ENCODE measurements at regions not wholly inside any gene's neighbourhood (a gene's known extent, or its start where the extent isn't known, plus 50 kb on each side); places are given as distances from the start of the nearest gene placed in this dataset.

DNA sequence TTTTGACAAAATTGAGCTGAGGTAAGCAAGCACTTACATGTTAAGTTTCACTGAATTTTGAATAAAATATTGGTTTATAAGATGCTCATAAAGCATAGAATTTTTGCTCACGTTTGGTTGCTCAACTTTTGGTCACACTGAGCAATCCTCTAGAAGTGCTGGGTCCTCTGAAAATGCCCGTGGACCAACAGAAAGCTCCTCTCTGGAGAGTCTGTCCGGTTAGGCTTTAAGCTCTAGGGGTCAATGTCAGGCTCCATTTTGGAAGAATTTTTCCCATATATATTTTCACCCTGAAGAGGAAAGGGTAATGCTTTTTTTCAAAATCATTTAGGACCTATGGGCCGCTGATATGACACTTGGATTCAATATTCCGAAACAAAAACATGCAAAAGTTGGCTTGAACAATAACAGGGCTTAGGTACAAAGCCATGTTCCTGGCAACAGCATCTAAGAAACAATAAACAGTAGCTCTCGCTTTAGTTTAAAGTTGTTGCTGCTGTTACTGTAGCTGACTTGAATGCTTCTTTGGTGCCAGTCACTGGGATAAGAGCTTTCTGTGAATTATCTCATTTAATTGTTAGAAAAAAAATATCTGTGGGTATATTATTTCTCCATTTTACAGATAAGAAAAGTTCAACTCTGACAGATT, 131.7 kb upstream of the ESRRG start:
- no peak overlapping the region for H3K4me3 ChIP-seq (ENCODE audit: low read depth, low read length)
- TF ChIP-seq, protein P1, sequence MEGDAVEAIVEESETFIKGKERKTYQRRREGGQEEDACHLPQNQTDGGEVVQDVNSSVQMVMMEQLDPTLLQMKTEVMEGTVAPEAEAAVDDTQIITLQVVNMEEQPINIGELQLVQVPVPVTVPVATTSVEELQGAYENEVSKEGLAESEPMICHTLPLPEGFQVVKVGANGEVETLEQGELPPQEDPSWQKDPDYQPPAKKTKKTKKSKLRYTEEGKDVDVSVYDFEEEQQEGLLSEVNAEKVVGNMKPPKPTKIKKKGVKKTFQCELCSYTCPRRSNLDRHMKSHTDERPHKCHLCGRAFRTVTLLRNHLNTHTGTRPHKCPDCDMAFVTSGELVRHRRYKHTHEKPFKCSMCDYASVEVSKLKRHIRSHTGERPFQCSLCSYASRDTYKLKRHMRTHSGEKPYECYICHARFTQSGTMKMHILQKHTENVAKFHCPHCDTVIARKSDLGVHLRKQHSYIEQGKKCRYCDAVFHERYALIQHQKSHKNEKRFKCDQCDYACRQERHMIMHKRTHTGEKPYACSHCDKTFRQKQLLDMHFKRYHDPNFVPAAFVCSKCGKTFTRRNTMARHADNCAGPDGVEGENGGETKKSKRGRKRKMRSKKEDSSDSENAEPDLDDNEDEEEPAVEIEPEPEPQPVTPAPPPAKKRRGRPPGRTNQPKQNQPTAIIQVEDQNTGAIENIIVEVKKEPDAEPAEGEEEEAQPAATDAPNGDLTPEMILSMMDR (IDR thresholded peaks at IDR 0.05; ENCODE audit: insufficient read depth, low read length): no peak
- DNase-seq (ENCODE audit: low read depth): no peak

DNA sequence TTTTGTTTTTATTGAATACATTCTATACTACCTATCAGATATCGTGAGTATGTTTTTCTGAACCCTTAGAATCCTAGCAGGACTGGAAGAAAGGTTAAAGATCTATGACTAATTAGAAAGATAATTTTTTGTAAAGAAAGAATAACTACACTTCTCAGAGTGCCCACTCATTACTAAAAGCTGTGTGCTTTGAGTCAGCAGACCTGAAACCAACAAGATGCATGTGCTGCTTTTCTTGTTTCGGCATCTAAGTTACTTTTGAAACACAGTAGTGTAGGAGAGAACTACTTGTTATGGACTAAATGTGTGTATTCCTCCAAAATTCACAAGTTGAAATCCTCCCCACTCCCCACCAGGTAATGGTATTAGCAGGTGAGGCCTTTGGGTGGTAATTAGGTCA, 127.8 kb upstream of the ESRRG start:
- no peak overlapping the region for H3K4me3 ChIP-seq (ENCODE audit: low read depth, low read length)
- TF ChIP-seq, protein P1 (IDR thresholded peaks at IDR 0.05; ENCODE audit: insufficient read depth, low read length): no peak
- no peak for DNase-seq (ENCODE audit: low read depth)

DNA sequence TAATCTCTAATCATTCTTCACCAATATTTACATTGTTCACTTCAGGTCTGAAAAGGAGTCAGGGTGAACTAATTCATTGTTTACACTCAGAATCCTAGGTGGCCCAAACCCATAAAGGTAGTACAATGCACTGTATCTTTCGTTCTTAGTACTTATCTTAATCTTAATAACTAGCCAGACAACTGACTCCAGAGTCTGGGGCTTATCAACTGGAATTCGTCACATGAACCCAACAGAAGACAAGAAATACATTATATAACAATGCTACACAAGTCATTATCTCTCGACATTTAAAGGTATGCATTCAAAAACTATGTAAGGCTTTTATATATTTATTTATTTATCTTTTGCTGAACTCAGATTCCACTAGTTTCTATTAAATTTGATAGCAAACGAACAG, 125.9 kb upstream of the ESRRG start:
- DNase-seq (ENCODE audit: low read depth): no peak
- H3K4me3 ChIP-seq (ENCODE audit: low read depth, low read length): no peak overlapping the region
- TF ChIP-seq, protein P1 (IDR thresholded peaks at IDR 0.05; ENCODE audit: insufficient read depth, low read length): no peak

DNA sequence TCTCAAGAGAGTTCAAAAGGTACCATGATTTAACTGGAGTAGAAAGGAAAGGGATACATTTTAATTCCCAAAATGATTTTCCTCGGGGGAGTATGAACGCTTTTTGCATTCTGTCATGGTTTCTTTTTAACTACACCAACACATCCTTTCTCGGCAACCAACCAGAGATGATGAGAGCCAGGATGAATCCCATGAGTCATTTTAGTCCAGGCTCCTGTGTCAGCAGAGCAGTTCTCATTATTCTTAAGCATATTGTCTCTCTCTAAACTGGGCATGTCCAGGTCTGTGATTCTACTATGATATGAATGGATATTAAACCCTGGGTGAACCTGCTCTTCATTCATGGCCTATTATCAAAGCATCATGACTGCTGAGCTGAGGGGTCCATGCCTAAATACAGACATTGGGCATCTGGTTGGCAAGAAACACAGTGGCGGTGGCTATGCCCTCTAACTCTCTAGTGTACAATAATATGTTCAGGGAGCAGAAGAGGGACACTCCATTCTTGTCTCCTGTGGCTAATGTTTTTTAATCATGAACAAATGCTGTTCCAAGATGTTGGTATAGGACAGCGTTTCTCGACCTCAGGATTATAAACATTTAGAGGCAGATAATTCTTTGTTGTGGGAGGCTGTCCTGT, 124.3 kb upstream of the ESRRG start:
- no peak for DNase-seq (ENCODE audit: low read depth)
- no peak overlapping the region for H3K4me3 ChIP-seq (ENCODE audit: low read depth, low read length)
- TF ChIP-seq, protein P1 (IDR thresholded peaks at IDR 0.05; ENCODE audit: insufficient read depth, low read length): no peak

DNA sequence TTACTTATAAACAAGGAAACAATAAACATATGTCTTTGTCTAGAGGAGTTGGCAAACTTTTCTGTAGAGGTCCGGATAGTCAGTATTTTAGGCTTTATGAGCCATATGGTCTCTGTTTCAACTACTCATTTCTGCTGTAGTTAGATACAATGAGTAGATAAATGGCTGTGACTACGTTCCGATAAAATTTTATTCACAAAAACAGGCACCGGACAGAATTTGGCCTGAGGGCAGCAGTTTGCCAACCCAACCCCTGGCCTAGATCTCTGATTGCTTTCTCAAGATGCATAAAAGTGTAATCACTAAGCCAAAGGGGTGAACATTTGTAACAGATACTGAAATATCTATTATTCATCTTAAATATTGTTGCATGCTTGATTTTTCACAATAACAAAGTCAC, 123.1 kb upstream of the ESRRG start:
- DNase-seq (ENCODE audit: low read depth): no peak
- TF ChIP-seq, protein P1 (IDR thresholded peaks at IDR 0.05; ENCODE audit: insufficient read depth, low read length): no peak
- H3K4me3 ChIP-seq (ENCODE audit: low read depth, low read length): no peak overlapping the region

DNA sequence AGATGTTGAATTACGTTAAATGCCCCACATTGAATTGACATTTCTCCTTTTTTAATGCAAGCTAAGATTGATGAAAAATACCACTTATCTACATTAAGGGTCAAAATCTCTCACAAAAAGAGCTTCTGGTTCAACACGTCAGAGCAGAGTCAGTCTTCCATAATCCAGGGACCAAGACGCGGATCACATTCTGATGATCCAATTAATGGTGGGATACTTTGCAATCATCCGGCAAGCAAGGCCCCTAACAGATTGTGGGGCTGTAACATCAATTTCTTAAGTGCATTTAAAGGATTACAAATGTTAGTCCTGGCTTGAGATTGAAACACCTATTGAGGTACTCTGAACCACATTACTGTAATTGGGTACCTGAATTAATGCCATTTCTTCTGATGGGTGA, 120.2 kb upstream of the ESRRG start:
- H3K4me3 ChIP-seq (ENCODE audit: low read depth, low read length): no peak overlapping the region
- DNase-seq (ENCODE audit: low read depth): no peak

More for the DNA sequence above, 120.2 kb upstream of the ESRRG start:
- TF ChIP-seq, protein P1 (IDR thresholded peaks at IDR 0.05; ENCODE audit: insufficient read depth, low read length): no peak
